Breast epithelium (tissue), 3 donors: ENCODE measurements at regions not wholly inside any gene's neighbourhood (a gene's known extent, or its start where the extent isn't known, plus 50 kb on each side); places are given as distances from the start of the nearest gene placed in this dataset.

Experiments
- POLR2A ChIP-seq: fragments of 450-650 bp; IDR thresholded peaks from one replicate; pipeline ENCODE4 v1.6.1; 2016; ENCODE audit warnings: antibody characterized with exemption, mild to moderate bottlenecking, moderate library complexity
- POLR2AphosphoS5 ChIP-seq, 3 donors: sonication (generic); formaldehyde crosslinking; IDR thresholded peaks; one replicate each; pipeline ENCODE4 v1.6.1; 2017; ENCODE audit warnings: antibody characterized with exemption in 3 of 3
- TF ChIP-seq, protein P1 (sequence below), 3 donors: fragments of 450-650 bp; IDR thresholded peaks; one replicate each; pipeline ENCODE4 v1.5.1; 2016 to 2017; ENCODE audit warnings: antibody characterized with exemption in 3 of 3, mild to moderate bottlenecking in 3 of 3, moderate library complexity in 3 of 3

DNA sequence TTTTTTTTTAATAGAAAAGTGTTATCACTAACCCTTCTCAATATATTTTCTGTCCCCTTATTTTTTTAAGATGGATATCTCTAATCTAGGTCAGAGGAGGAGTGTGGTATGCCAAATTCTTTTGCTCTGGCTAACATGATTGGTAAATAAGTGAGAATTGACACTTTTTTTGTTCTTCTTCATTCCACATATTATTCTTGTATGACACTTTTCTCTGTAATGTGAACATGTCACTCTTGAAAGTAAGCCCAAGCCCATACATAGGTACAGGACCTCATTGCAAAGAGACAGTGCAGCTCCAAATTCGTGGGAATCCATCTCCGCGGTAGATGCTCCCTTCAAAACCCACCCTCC lies 142.5 kb upstream of the TCF21 start:
- TF ChIP-seq POLR2AphosphoS5 (IDR thresholded peaks at IDR 0.05) (no peak), POLR2A (no peak)
- TF ChIP-seq, protein P1, sequence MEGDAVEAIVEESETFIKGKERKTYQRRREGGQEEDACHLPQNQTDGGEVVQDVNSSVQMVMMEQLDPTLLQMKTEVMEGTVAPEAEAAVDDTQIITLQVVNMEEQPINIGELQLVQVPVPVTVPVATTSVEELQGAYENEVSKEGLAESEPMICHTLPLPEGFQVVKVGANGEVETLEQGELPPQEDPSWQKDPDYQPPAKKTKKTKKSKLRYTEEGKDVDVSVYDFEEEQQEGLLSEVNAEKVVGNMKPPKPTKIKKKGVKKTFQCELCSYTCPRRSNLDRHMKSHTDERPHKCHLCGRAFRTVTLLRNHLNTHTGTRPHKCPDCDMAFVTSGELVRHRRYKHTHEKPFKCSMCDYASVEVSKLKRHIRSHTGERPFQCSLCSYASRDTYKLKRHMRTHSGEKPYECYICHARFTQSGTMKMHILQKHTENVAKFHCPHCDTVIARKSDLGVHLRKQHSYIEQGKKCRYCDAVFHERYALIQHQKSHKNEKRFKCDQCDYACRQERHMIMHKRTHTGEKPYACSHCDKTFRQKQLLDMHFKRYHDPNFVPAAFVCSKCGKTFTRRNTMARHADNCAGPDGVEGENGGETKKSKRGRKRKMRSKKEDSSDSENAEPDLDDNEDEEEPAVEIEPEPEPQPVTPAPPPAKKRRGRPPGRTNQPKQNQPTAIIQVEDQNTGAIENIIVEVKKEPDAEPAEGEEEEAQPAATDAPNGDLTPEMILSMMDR (IDR thresholded peaks at IDR 0.05) = no peak
